ENCODE measurements at regions not wholly inside any gene's neighbourhood (a gene's known extent, or its start where the extent isn't known, plus 50 kb on each side); places are given as distances from the start of the nearest gene placed in this dataset.

GRCh38 chr6:1015825-1016224 lies 296.1 kb upstream of the FOXQ1 start:
- TF ChIP-seq ZBTB17 (tag by site-specific recombination; IDR thresholded peaks at IDR 0.05) (no peak), ZNF843 (tag by site-specific recombination; IDR thresholded peaks at IDR 0.05) (no peak), ZNF624 (tag by site-specific recombination; IDR thresholded peaks at IDR 0.05) (no peak), KLF10 (tag by site-specific recombination; IDR thresholded peaks at IDR 0.05) (no peak), ZIC2 (tag by site-specific recombination; IDR thresholded peaks at IDR 0.05) (peak; percentile 69), ZNF248 (tag by site-specific recombination; IDR thresholded peaks at IDR 0.05) (no peak)
- ChIA-PET POLR2A (no interaction called here), CTCF (no interaction called here)
- no peak overlapping the region for H3K4me3 ChIP-seq (ENCODE audit: low read depth, low read length)
- H3K9me3 ChIP-seq (ENCODE audit: control insufficient read depth, insufficient read depth, low read depth, low read length) = no peaks in the 10 kb centered on the region; the same call in 1 of the 2 replicates
- no peaks in the 10 kb centered on the region for H3K36me3 ChIP-seq (ENCODE audit: control insufficient read depth in 2 of 2, insufficient read depth in 1 of 2, low read length in 2 of 2)
- H3K4me1 ChIP-seq (ENCODE audit: control insufficient read depth, insufficient read depth, low read length) = peaks cover 7% of the 10 kb centered on the region; the same call in 1 of the 2 replicates
- no peak overlapping the region for H3K27ac ChIP-seq (ENCODE audit: extremely low read depth, low read depth, low read length)

GRCh38 chr6:1014431-1014807 lies 297.5 kb upstream of the FOXQ1 start:
- Histone ChIP-seq H3K9me3 (ENCODE audit: control insufficient read depth, insufficient read depth, low read depth, low read length) (no peaks in the 10 kb centered on the region; the same call in 1 of the 2 replicates), H3K27ac (ENCODE audit: extremely low read depth, low read depth, low read length) (no peak overlapping the region), H3K36me3 (ENCODE audit: control insufficient read depth in 2 of 2, insufficient read depth in 1 of 2, low read length in 2 of 2) (no peaks in the 10 kb centered on the region), H3K4me1 (ENCODE audit: control insufficient read depth, insufficient read depth, low read length) (peaks cover 7% of the 10 kb centered on the region; the same call in 1 of the 2 replicates), H3K4me3 (ENCODE audit: low read depth, low read length) (no peak overlapping the region)
- ChIA-PET POLR2A (no interaction called here), CTCF (no interaction called here)
- no peak for TF ChIP-seq BCL11A (tag by site-specific recombination; IDR thresholded peaks at IDR 0.05; ENCODE audit: low read depth)
- no peak for TF ChIP-seq ZBTB17 (tag by site-specific recombination; IDR thresholded peaks at IDR 0.05)
- no peak for TF ChIP-seq ZNF223 (tag by site-specific recombination; IDR thresholded peaks at IDR 0.05)
- no peak for TF ChIP-seq ZNF335 (tag by site-specific recombination; conservative IDR thresholded peaks at IDR 0.05)
- TF ChIP-seq ZNF585B (tag by site-specific recombination; IDR thresholded peaks at IDR 0.05) = no peak
- TF ChIP-seq PRDM6 (tag by site-specific recombination; IDR thresholded peaks at IDR 0.05) = no peak
- TF ChIP-seq ZNF560 (tag by site-specific recombination; IDR thresholded peaks at IDR 0.05; ENCODE audit: borderline replicate concordance) = no peak
- TF ChIP-seq ZNF433 (tag by site-specific recombination; IDR thresholded peaks at IDR 0.05; ENCODE audit: low read depth) = no peak
- TF ChIP-seq SCRT1 (tag by site-specific recombination; IDR thresholded peaks at IDR 0.05; ENCODE audit: borderline replicate concordance) = no peak
- TF ChIP-seq ZNF626 (tag by site-specific recombination; IDR thresholded peaks at IDR 0.05) = no peak
- no peak for TF ChIP-seq EGR2 (tag by site-specific recombination; IDR thresholded peaks at IDR 0.05; ENCODE audit: low read depth)
- no peak for TF ChIP-seq ZNF623 (tag by site-specific recombination; IDR thresholded peaks at IDR 0.05)
- no peak for TF ChIP-seq ZNF76 (tag by site-specific recombination; IDR thresholded peaks at IDR 0.05; ENCODE audit: borderline replicate concordance, low read depth)
- TF ChIP-seq ZNF121 (tag by site-specific recombination; IDR thresholded peaks at IDR 0.05) = no peak

GRCh38 chr6:1013656-1014430 lies 298.1 kb upstream of the FOXQ1 start:
- ChIA-PET POLR2A (no interaction called here), CTCF (no interaction called here)
- Histone ChIP-seq H3K9me3 (ENCODE audit: control insufficient read depth, insufficient read depth, low read depth, low read length) (no peaks in the 10 kb centered on the region; the same call in 1 of the 2 replicates), H3K36me3 (ENCODE audit: control insufficient read depth in 2 of 2, insufficient read depth in 1 of 2, low read length in 2 of 2) (no peaks in the 10 kb centered on the region), H3K4me1 (ENCODE audit: control insufficient read depth, insufficient read depth, low read length) (peaks cover 7% of the 10 kb centered on the region; the same call in 1 of the 2 replicates), H3K4me3 (ENCODE audit: low read depth, low read length) (no peak overlapping the region), H3K27ac (ENCODE audit: extremely low read depth, low read depth, low read length) (no peak overlapping the region)
- TF ChIP-seq ZNF785 (tag by site-specific recombination; IDR thresholded peaks at IDR 0.05) = no peak
- TF ChIP-seq TRIM28 (IDR thresholded peaks at IDR 0.05; ENCODE audit: borderline replicate concordance, low read length) = no peak
- TF ChIP-seq KLF9 (tag by site-specific recombination; IDR thresholded peaks at IDR 0.05; ENCODE audit: low read depth) = no peak
- TF ChIP-seq ZSCAN23 (tag by site-specific recombination; IDR thresholded peaks at IDR 0.05) = no peak
- no peak for TF ChIP-seq ZFP69B (tag by site-specific recombination; IDR thresholded peaks at IDR 0.05)
- TF ChIP-seq ZSCAN16 (tag by site-specific recombination; IDR thresholded peaks at IDR 0.05) = no peak
- TF ChIP-seq ZNF639 (tag by site-specific recombination; IDR thresholded peaks at IDR 0.05) = no peak
